Transverse colon (tissue), 4 donors: ENCODE measurements at regions not wholly inside any gene's neighbourhood (a gene's known extent, or its start where the extent isn't known, plus 50 kb on each side); places are given as distances from the start of the nearest gene placed in this dataset.

ENCODE experiments used
- DNase-seq: peaks from one replicate; pipeline ENCODE4 v3.0.0-alpha.2; 2019
- H3K27ac ChIP-seq, 4 donors: fragments of 200-600 bp; sonication (generic); 2 replicates each; pipeline ENCODE4 v1.5.1; 2016 to 2018; ENCODE audit warnings: inconsistent platforms in 4 of 4
- H3K27me3 ChIP-seq: fragments of 200-600 bp; sonication (generic); 2 replicates; pipeline ENCODE4 v1.5.1; 2017; ENCODE audit warnings: inconsistent platforms
- H3K36me3 ChIP-seq, 4 donors: fragments of 200-600 bp; sonication (generic); 2 replicates each; pipeline ENCODE4 v1.5.1; 2017 to 2019; ENCODE audit warnings: inconsistent platforms in 4 of 4
- H3K4me1 ChIP-seq, 4 donors: fragments of 200-600 bp; sonication (generic); 2 replicates each; pipeline ENCODE4 v1.5.1; 2017 to 2020; ENCODE audit warnings: inconsistent platforms in 4 of 4
- H3K4me3 ChIP-seq, 4 donors: fragments of 200-600 bp; sonication (generic); 1 replicate in 1 of 4; 2 replicates in 3 of 4; pipeline versions ENCODE4 v1.5.1 to v1.6.1; 2017 to 2019; ENCODE audit warnings: inconsistent platforms in 4 of 4
- H3K9me3 ChIP-seq, 2 donors: fragments of 200-600 bp; sonication (generic); 2 replicates each; pipeline ENCODE4 v1.5.1; 2017 to 2019; ENCODE audit warnings: inconsistent platforms in 2 of 2
- CTCF ChIP-seq, 5 experiments: fragments of 200-600 bp in 3 of 5; fragments of 450-650 bp in 2 of 5; sonication (generic) in 3 of 5; IDR thresholded peaks; 1 replicate in 2 of 5; 2 replicates in 3 of 5; pipeline ENCODE4 v1.5.1; 2016 to 2017; ENCODE audit warnings: antibody characterized with exemption in 5 of 5, inconsistent platforms in 3 of 5, mild to moderate bottlenecking in 2 of 5, moderate library complexity in 1 of 5
- EP300 ChIP-seq: sonication (generic); formaldehyde crosslinking; IDR thresholded peaks from one replicate; pipeline ENCODE4 v1.6.1; 2017; ENCODE audit warnings: antibody characterized with exemption, low read depth
- POLR2A ChIP-seq: fragments of 450-650 bp; IDR thresholded peaks from one replicate; pipeline ENCODE4 v1.6.1; 2016; ENCODE audit warnings: antibody characterized with exemption, mild to moderate bottlenecking, moderate library complexity
- POLR2AphosphoS5 ChIP-seq, 3 donors: sonication (generic); formaldehyde crosslinking; IDR thresholded peaks; one replicate each; pipeline ENCODE4 v1.6.1; 2016; ENCODE audit warnings: antibody characterized with exemption in 3 of 3
- WGBS, 2 donors: methylation state at CpG; one replicate each; pipeline ENCODE4 v1.1.5; 2018; ENCODE audit warnings: low coverage in 1 of 2; 5-methylcytosine and 5-hydroxymethylcytosine counted together
- in situ Hi-C, 4 donors: fragments of 200-750 bp; cut with MboI; loops; one replicate each; pipeline versions ENCODE4 v1.15.0 to v1.15.1; 2017; ENCODE audit warnings: low sequenced_read_pairs in 3 of 4, low pct_ligation_motif_present in 1 of 4, low pct_unique_long_range_greater_than_20kb in 1 of 4
- intact Hi-C: fragments of 100-400 bp; cut with DNase I; formaldehyde crosslinking; loops from one replicate; pipeline ENCODE4 v1.15.1; 2023; ENCODE audit warnings: low total_unique reads

- WGBS, 2 donors = 43 to 67% methylated on average over 3 to 11 of the region's 11 CpGs
- no peak overlapping the region for H3K4me3 ChIP-seq
- H3K27ac ChIP-seq = no peak overlapping the region
- DNase-seq = no peak
- intact Hi-C loops = no loop called here
- no peak for TF ChIP-seq POLR2A
- TF ChIP-seq EP300 = no peak
- no peaks in the 10 kb centered on the region for H3K4me1 ChIP-seq
- H3K9me3 ChIP-seq = peaks cover 6% of the 10 kb centered on the region in 2 donors
- no peaks in the 10 kb centered on the region for H3K36me3 ChIP-seq
- in situ Hi-C loops = no loop called here
- peaks cover 9% of the 10 kb centered on the region for H3K27me3 ChIP-seq
These were observed 63.9 kb downstream of the FZD10 start for GRCh38 chr12:130226126-130226525.

GRCh38 chr12:130226771-130227170, 64.5 kb downstream of the FZD10 start:
- WGBS, 2 donors = 87 to 89% methylated on average over 6 to 13 of the region's 13 CpGs
- in situ Hi-C loops (no loop called here), intact Hi-C loops (no loop called here)
- no peaks in the 10 kb centered on the region for H3K4me1 ChIP-seq
- H3K9me3 ChIP-seq = peaks cover 6% of the 10 kb centered on the region in 2 donors
- DNase-seq = no peak
- no peak overlapping the region for H3K4me3 ChIP-seq
- H3K27me3 ChIP-seq = peaks cover 9% of the 10 kb centered on the region
- H3K36me3 ChIP-seq = no peaks in the 10 kb centered on the region
- TF ChIP-seq POLR2A (no peak), CTCF (IDR thresholded peaks at IDR 0.05) (no peak), EP300 (no peak), POLR2AphosphoS5 (IDR thresholded peaks at IDR 0.05) (no peak)
- no peak overlapping the region for H3K27ac ChIP-seq

GRCh38 chr12:130227641-130228040, 65.4 kb downstream of the FZD10 start:
- Histone ChIP-seq H3K4me3 (no peak overlapping the region), H3K27me3 (peaks cover 1% of the 10 kb centered on the region), H3K9me3 (peaks cover 6% of the 10 kb centered on the region in 2 donors), H3K36me3 (no peaks in the 10 kb centered on the region), H3K27ac (no peak overlapping the region), H3K4me1 (no peaks in the 10 kb centered on the region)
- no peak for DNase-seq
- intact Hi-C loops (no loop called here), in situ Hi-C loops (no loop called here)
- 45 to 90% methylated on average over 2 to 4 of the region's 4 CpGs for WGBS, 2 donors
- no peak for TF ChIP-seq POLR2AphosphoS5 (IDR thresholded peaks at IDR 0.05)
- no peak for TF ChIP-seq EP300
- TF ChIP-seq POLR2A = no peak
- TF ChIP-seq CTCF (IDR thresholded peaks at IDR 0.05) = no peak

- H3K4me1 ChIP-seq = no peaks in the 10 kb centered on the region
- no peaks in the 10 kb centered on the region for H3K36me3 ChIP-seq
- no peaks in the 10 kb centered on the region for H3K9me3 ChIP-seq
- no peak overlapping the region for H3K4me3 ChIP-seq
- H3K27ac ChIP-seq = no peak overlapping the region
- intact Hi-C loops = no loop called here
- in situ Hi-C loops = no loop called here
- H3K27me3 ChIP-seq = no peaks in the 10 kb centered on the region
- no peak for TF ChIP-seq POLR2A
- no peak for TF ChIP-seq POLR2AphosphoS5 (IDR thresholded peaks at IDR 0.05)
- TF ChIP-seq CTCF (IDR thresholded peaks at IDR 0.05) = no peak
- no peak for TF ChIP-seq EP300
- no peak for DNase-seq
- 75 to 90% methylated on average over 2 to 9 of the region's 9 CpGs for WGBS, 2 donors
These were observed 74.2 kb downstream of the FZD10 start for GRCh38 chr12:130236446-130236845.

- H3K36me3 ChIP-seq = no peaks in the 10 kb centered on the region
- no peaks in the 10 kb centered on the region for H3K4me1 ChIP-seq
- TF ChIP-seq POLR2AphosphoS5 (IDR thresholded peaks at IDR 0.05) (no peak), EP300 (no peak), POLR2A (no peak), CTCF (IDR thresholded peaks at IDR 0.05) (no peak)
- WGBS, 2 donors = 34 to 78% methylated on average over 2 to 13 of the region's 13 CpGs
- H3K9me3 ChIP-seq = no peaks in the 10 kb centered on the region
- H3K27ac ChIP-seq = no peak overlapping the region
- intact Hi-C loops (no loop called here), in situ Hi-C loops (no loop called here)
- DNase-seq = no peak
- no peak overlapping the region for H3K4me3 ChIP-seq
- H3K27me3 ChIP-seq = no peaks in the 10 kb centered on the region
These were observed 78.7 kb downstream of the FZD10 start for GRCh38 chr12:130240831-130241590.
